ENCODE measurements at regions not wholly inside any gene's neighbourhood (a gene's known extent, or its start where the extent isn't known, plus 50 kb on each side); places are given as distances from the start of the nearest gene placed in this dataset.

- TF ChIP-seq, protein P1, sequence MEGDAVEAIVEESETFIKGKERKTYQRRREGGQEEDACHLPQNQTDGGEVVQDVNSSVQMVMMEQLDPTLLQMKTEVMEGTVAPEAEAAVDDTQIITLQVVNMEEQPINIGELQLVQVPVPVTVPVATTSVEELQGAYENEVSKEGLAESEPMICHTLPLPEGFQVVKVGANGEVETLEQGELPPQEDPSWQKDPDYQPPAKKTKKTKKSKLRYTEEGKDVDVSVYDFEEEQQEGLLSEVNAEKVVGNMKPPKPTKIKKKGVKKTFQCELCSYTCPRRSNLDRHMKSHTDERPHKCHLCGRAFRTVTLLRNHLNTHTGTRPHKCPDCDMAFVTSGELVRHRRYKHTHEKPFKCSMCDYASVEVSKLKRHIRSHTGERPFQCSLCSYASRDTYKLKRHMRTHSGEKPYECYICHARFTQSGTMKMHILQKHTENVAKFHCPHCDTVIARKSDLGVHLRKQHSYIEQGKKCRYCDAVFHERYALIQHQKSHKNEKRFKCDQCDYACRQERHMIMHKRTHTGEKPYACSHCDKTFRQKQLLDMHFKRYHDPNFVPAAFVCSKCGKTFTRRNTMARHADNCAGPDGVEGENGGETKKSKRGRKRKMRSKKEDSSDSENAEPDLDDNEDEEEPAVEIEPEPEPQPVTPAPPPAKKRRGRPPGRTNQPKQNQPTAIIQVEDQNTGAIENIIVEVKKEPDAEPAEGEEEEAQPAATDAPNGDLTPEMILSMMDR (conservative IDR thresholded peaks at IDR 0.05; ENCODE audit: low read depth in 2 of 2), result no peak
- TF ChIP-seq POLR2AphosphoS5 (IDR thresholded peaks at IDR 0.05; ENCODE audit: low read depth), result no peak
Observed at GRCh38 chr9:74413876-74414275, 83.3 kb upstream of the RORB start.
